AML-193 (cell line): ENCODE measurements at regions not wholly inside any gene's neighbourhood (a gene's known extent, or its start where the extent isn't known, plus 50 kb on each side); places are given as distances from the start of the nearest gene placed in this dataset.
"Not testable (repeated sequence)": the region's sequence is repeated elsewhere in the genome, so short reads cannot be mapped to it uniquely, and the experiment has no call there.

Experiments
- DNase-seq, 2 experiments: peaks; one replicate each; lab custom pipeline; 2025; lab: John Stamatoyannopoulos, UW

GRCh38 chr14:39581474-39581873 lies 149.2 kb upstream of the FBXO33 start:
- no peak for DNase-seq

GRCh38 chr14:39580696-39581095 lies 148.5 kb upstream of the FBXO33 start:
- no peak for DNase-seq

GRCh38 chr14:39576736-39577135 lies 144.5 kb upstream of the FBXO33 start:
- no peak for DNase-seq

- no peak for DNase-seq
These were observed 144.0 kb upstream of the FBXO33 start for GRCh38 chr14:39576258-39576657.

GRCh38 chr14:39568809-39569538 lies 136.7 kb upstream of the FBXO33 start:
- DNase-seq, result no peak

- DNase-seq, result no peak
These were observed 134.6 kb upstream of the FBXO33 start for GRCh38 chr14:39566795-39567194.

DNA sequence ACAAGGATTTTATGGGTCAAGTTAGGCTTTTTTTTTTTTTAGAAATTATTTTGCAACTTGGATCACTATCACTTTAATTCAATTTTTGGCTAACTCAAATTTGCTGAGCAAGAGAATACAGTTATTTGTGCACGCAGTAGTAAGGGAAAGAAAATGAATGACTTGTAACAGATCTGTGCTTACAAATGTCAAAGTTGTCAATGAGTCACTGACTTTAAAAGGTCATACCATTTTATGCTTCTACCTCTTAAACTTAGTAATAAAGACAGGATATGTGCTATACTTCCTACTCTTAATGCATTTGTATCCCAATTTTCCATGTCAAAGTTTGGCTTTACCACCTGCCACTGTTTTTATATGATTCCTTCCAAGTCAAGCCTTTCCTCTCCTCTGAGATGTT lies 131.1 kb upstream of the FBXO33 start:
- DNase-seq, result no peak

DNA sequence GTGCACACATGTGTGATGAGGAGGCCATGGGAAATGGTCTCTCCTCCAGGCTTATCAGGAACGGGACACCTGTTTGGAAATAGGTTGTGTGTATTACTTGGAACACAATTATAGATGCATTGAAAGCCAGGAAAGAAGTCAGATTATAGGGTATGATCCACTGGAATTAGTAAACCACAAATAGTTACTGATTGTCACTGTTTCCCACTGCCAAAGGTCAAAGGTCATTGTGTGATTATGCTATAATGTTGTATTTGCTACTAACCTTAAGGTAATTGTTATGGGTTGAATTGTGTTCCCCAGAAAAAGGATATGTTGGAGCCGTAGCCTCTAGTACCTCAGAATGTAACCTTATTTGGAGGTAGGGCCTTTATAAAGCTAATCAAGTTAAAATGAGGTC lies 129.9 kb upstream of the FBXO33 start:
- DNase-seq, result no peak

DNA sequence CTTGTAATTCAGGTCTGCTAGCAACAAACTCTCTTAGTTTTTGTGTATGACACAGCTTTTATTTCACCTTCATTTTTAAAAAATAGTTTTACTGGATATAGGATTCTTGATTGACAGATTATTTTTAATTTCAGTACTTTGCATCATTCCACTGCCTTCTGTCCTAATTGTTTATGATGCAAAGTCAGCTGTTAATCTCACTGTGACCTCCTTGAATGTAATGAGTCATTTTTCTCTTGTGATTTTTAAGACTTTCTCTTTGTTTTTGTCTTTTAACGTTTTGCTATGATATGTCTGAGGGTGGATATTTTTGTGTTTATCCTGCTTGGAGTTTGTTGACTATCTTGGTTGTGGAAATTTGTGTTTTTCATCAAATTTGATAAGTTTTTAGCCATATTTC lies 126.3 kb upstream of the FBXO33 start:
- no peak for DNase-seq

- no peak for DNase-seq
These were observed 123.5 kb upstream of the FBXO33 start for GRCh38 chr14:39555749-39556148.

DNA sequence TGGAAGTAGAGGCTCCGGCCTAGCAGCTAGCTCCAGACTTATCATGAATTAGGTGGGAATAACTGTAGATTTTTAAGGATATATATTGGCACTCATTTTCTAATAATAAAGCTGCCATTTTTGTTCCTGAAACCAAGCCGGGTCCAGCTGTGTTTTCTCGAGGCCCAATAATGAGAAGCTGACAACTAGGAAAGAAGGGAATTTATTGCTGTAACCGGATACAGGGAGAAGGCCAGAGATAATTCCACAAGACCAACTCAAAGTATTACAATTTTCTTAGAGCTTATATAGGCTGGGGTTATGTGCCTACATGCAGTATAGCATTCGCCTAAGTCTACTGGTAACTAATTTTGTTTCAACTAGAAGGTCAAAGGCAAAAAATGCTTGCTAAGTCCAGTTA lies 122.3 kb upstream of the FBXO33 start:
- no peak for DNase-seq

- no peak for DNase-seq
These were observed 116.1 kb upstream of the FBXO33 start for GRCh38 chr14:39548358-39548757.

DNA sequence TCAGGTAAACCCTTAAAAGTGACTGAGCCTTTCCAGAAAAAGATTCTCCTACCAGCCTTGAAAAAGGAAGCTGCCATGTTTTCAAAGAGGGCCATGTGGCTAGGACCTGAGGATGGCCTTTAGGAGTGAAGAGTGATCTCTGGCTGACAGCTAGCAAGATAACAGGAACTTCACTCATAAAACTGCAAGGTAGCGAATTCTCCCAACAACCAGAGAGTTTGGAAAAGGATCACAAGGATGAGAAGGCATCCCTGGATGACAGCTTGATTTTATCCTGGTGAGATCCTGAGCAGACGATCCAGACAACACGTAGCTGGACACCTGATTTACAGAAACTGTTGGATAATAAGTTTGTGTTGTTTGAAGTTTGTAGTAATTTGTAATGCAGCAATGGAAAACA lies 115.6 kb upstream of the FBXO33 start:
- no peak for DNase-seq

- no peak for DNase-seq
These were observed 73.6 kb upstream of the FBXO33 start for GRCh38 chr14:39505812-39506211.

DNA sequence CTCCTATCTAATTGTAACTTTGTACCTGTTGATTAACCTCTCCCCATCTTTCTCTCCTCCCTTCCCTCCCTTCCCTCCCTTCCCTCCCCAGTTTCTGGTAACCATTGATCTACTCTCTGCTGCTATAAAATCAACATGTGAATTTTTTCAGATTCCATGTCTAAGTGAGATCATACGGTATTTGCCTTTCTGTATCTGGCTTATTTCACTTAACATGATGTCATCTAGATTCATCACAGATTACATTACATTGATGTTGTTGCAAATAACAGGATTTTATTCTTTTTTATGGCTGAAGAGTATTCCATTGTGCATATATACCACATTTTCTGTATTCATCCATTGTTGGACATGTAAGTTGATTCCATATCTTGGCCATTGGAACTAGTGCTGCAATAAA lies 68.0 kb upstream of the FBXO33 start:
- no peak for DNase-seq

DNA sequence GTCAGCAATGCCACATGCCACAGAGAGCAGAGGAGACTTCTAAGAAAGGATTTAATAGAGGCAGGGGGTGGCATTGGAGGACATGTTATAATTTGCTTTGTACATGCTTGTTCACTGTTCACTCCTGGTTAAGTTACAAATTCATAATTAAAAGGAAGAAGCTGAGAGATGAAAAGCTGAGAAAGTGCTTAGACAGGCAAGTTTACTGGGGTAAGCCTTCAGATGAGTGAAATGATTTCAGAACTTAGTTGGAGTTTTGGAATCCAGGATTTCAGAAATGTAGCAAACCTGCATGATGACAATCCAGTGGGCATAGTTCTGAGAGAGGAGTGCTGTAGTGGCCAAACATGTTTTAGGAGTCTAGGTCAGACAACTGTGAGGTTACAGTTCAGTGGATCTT lies 67.3 kb upstream of the FBXO33 start:
- no peak for DNase-seq

GRCh38 chr14:39497677-39498076 lies 65.4 kb upstream of the FBXO33 start:
- not testable (repeated sequence) for DNase-seq

DNA sequence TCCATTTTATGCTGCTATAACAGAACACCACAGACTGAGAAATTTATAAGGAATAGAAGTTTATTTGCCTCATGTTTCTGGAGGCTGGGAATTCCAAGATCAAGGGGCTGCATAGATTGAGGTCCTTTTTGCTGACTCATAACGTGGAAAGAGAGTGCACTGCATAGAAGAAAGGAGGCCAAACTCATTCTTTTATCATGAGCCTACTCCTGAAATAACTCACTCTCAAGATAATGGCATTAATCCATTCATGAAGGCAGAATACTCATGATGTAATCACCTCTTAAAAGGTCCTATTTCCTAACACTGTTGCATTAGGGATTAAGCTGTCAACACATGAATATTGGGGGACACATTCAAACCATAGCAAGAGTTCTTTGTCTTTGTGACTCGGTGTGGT lies 60.0 kb upstream of the FBXO33 start:
- no peak for DNase-seq

DNA sequence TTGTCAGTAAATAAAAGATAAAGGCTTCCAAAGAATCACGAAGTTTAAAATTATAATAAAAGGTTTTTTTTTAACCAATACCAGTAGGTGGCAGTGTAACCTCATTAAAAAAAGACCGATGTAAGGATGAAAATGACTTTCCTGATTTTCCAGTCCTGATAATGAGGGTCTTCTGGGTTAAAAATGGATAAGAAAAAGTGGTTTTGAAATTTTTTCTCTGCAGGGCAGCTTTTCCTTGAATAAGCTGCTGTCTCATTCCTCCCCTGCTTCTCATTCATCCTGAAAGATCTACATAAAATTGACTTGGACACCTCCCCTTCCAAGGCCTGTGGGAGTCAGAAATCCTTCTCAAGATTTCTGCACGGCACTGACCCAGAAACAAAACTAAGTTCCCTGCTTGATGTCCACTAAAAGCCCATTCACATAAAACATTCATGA lies 58.9 kb upstream of the FBXO33 start:
- peak; percentile 31 to 40 for DNase-seq

- DNase-seq, result no peak
These were observed 56.4 kb upstream of the FBXO33 start for GRCh38 chr14:39488600-39488999.

- no peak for DNase-seq
These were observed 51.4 kb upstream of the FBXO33 start for GRCh38 chr14:39483682-39484081.
